ENCODE measurements at regions not wholly inside any gene's neighbourhood (a gene's known extent, or its start where the extent isn't known, plus 50 kb on each side); places are given as distances from the start of the nearest gene placed in this dataset.

DNA sequence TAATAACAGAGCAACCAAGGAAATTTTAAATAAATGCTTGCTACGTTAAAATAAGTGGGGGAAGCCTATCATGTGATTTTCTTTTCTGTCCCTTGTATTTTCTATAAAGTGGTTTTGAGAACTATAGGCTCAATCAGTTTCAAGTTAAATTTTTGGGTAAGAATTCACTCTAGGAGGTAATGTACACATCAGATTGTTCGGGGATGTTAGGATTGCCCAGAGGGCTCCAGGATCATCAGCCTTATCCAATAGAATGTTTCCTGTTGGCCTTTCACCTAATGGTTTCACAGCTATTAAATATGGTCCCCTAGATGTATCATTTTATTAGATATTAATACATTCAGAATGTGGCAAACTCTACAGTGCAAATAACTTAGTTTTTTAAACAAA, 438.4 kb upstream of the NPVF start:
- no peaks in the 10 kb centered on the region for H3K9me3 Mint-ChIP-seq

DNA sequence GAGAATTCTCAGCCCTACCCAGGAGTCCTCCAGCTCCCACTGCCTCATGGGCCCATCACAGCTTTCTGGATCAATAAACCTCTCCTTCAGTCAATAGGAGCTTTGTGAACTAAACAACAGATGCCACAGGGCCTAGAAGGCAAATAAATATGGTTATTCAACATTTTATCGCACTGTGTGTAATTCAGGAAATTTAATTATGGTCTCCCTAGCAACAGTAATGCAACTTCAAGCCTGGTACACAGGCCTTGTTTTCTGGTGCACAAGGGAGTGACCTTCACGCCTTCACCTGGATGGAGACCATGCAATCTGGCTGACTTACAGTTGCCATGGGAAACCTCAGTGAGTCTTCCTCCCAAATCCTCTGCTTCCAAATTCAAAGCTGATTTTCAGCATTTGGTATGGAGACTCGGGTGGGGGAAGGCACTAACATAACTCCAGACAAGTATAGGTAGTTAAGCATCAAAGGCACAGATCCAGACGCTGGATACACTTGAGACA, 441.0 kb upstream of the NPVF start:
- intact Hi-C loops (cut with micrococcal nuclease): no loop called here
- no peak for DNase-seq (ENCODE audit: low spot score)
- H3K4me3 Mint-ChIP-seq: no peak overlapping the region
- H3K27ac Mint-ChIP-seq: no peak overlapping the region
- H3K9me3 Mint-ChIP-seq: no peaks in the 10 kb centered on the region
- H3K27me3 Mint-ChIP-seq (ENCODE audit: insufficient read depth): no peaks in the 10 kb centered on the region
- no peaks in the 10 kb centered on the region for H3K4me1 Mint-ChIP-seq (ENCODE audit: low read depth)
- no peaks in the 10 kb centered on the region for H3K36me3 Mint-ChIP-seq (ENCODE audit: low read depth)

More for the DNA sequence above, 438.4 kb upstream of the NPVF start:
- no peaks in the 10 kb centered on the region for H3K36me3 Mint-ChIP-seq (ENCODE audit: low read depth)
- H3K27me3 Mint-ChIP-seq (ENCODE audit: insufficient read depth): peaks cover 3% of the 10 kb centered on the region
- intact Hi-C loops (cut with micrococcal nuclease): no loop called here
- no peaks in the 10 kb centered on the region for H3K4me1 Mint-ChIP-seq (ENCODE audit: low read depth)
- DNase-seq (ENCODE audit: low spot score): no peak
- H3K27ac Mint-ChIP-seq: no peak overlapping the region
- no peak overlapping the region for H3K4me3 Mint-ChIP-seq

DNA sequence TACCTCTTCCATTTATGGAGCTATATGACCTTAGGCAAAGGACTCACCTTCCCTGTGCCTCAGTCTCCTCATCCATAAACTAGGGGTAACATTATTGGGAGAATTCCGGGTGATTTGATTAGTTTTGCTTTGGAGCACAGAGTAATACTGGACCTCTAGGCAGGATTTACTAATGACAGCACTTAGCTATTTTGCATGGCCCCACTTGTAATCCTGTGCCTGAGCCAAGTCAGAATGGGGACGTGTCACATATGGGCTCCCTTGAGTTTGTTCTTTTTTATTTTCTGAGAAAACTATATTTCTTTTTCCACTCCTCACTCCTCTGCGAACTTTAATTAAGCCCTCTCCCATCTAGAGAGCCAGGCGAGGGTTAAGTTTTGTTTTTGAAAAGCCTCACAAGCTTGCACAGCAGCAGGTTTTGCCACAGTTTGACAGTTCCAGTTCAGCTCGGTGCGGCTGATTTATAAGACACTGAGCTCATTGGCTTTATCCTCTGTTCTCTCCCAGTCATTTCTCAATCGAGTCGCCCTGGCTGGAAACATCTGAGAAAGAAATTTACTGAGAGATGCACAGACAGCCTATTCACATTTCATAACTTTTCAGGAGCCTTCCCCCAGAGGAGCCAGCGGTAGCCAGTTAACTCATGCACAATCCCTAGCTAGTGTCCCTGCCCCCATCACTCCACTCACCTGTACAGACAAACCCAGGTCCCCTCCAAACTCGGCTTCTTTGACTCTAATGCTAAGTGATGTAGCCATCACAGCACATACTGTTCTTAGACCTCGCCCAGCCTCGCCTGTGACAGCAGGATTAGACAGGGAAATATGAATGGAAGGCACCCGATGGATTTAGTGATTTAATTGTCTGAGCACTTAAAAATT, 441.9 kb upstream of the NPVF start:
- Mint-ChIP-seq H3K36me3 (ENCODE audit: low read depth) (no peaks in the 10 kb centered on the region), H3K4me1 (ENCODE audit: low read depth) (no peaks in the 10 kb centered on the region), H3K27me3 (ENCODE audit: insufficient read depth) (no peaks in the 10 kb centered on the region), H3K9me3 (no peaks in the 10 kb centered on the region), H3K4me3 (no peak overlapping the region), H3K27ac (no peak overlapping the region)
- intact Hi-C loops (cut with micrococcal nuclease): no loop called here
- no peak for DNase-seq (ENCODE audit: low spot score)

DNA sequence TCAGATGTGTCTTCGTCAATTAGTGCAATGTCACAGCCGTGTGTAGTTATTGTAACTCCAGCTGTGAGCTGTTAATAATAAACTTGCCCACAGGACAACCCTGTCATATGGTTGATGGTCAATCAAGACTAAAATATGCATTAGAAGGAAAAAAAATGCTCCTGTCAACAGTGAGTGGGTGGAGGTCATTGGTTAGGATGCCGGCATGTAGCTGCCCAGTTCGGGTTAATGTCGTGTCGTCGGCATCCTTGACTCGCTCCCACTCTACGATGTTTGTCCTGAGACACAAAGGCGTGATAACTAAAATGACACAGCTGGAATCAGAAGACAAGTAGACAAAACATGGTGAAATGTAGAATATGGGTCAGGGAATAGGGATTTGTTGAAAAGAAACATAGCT, 442.8 kb upstream of the NPVF start:
- H3K4me3 Mint-ChIP-seq: no peak overlapping the region
- no peaks in the 10 kb centered on the region for H3K4me1 Mint-ChIP-seq (ENCODE audit: low read depth)
- H3K27ac Mint-ChIP-seq: no peak overlapping the region
- no peaks in the 10 kb centered on the region for H3K27me3 Mint-ChIP-seq (ENCODE audit: insufficient read depth)
- no peak for DNase-seq (ENCODE audit: low spot score)
- no peaks in the 10 kb centered on the region for H3K9me3 Mint-ChIP-seq
- no peaks in the 10 kb centered on the region for H3K36me3 Mint-ChIP-seq (ENCODE audit: low read depth)
- intact Hi-C loops (cut with micrococcal nuclease): no loop called here

DNA sequence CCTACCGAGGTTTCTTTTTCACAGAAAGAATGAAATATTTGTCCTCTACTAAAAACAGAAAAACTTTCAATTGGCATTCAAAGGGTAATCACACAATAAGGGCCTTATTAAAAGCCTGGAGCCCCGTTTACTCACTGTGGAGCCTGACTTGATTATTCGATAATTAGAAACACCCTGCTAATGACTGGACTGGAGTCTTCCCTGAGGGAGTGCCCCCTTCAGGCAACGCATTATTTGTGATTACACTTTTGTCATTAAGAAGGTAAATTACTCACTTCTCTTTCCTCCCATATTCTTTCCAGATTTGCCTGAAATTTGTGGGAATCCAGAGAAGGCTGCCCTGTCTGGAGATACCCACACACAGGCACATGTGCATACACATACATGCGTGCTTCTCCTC, 444.2 kb upstream of the NPVF start:
- H3K4me3 Mint-ChIP-seq: no peak overlapping the region
- DNase-seq (ENCODE audit: low spot score): no peak
- H3K4me1 Mint-ChIP-seq (ENCODE audit: low read depth): no peaks in the 10 kb centered on the region
- no peak overlapping the region for H3K27ac Mint-ChIP-seq
- H3K27me3 Mint-ChIP-seq (ENCODE audit: insufficient read depth): no peaks in the 10 kb centered on the region
- H3K9me3 Mint-ChIP-seq: no peaks in the 10 kb centered on the region
- intact Hi-C loops (cut with micrococcal nuclease): no loop called here
- no peaks in the 10 kb centered on the region for H3K36me3 Mint-ChIP-seq (ENCODE audit: low read depth)

DNA sequence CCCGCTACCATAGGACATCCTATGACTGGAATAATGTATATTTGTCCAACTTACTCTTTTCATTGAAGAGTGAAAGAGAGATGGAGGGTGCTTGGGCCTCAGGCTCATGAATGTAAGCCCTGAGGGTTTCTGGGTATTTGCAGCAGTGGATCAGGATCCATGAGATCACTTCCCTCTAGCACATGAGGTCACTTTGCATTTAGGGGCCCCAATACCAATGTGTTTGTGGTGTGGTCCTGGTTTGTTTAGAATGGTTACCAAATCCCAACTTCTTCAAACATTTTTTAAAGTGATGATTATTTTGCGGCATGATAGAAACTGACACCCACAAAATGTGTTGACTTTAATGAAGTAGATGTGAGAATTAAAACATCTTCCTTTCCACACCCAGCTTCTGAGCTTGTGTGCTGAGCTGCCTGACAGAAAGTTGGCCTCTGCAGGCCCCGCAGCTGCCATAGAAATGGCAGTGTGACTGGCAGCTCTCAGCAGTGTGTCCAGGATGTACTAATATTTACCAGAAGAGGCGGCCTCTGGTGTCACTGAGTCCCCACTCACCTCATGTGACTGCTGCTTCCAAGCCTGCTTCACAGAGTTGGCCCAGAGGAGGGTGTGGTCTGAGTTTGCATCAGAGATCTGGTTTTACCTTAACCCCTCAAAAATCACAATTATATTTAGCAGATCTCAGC, 447.6 kb upstream of the NPVF start:
- Mint-ChIP-seq H3K4me3 (no peak overlapping the region), H3K27me3 (ENCODE audit: insufficient read depth) (no peaks in the 10 kb centered on the region), H3K9me3 (no peaks in the 10 kb centered on the region), H3K27ac (no peak overlapping the region), H3K36me3 (ENCODE audit: low read depth) (no peaks in the 10 kb centered on the region), H3K4me1 (ENCODE audit: low read depth) (no peaks in the 10 kb centered on the region)
- no peak for DNase-seq (ENCODE audit: low spot score)
- intact Hi-C loops (cut with micrococcal nuclease): no loop called here

DNA sequence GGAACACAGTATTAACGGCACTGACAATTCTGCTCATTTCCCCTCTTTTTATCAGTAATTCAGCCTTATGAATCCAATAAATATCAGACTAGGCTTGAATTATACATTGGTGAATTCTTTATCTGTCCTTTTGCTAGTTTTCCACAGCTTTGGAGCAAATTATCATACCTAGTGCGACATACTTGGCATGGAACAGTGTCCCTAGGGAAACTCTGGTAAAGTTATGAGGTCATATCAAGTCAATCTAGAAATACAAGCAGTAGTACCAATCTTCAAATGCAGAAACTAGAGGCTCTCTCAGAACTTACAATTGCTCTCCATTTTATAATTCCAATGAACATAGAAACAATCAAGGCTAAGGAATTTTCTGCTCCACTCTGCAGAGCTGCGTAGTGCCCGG, 449.3 kb upstream of the NPVF start:
- Mint-ChIP-seq H3K4me1 (ENCODE audit: low read depth) (no peaks in the 10 kb centered on the region), H3K36me3 (ENCODE audit: low read depth) (no peaks in the 10 kb centered on the region), H3K27me3 (ENCODE audit: insufficient read depth) (peaks cover 5% of the 10 kb centered on the region), H3K4me3 (no peak overlapping the region), H3K9me3 (no peaks in the 10 kb centered on the region), H3K27ac (no peak overlapping the region)
- intact Hi-C loops (cut with micrococcal nuclease): no loop called here
- DNase-seq (ENCODE audit: low spot score): no peak

DNA sequence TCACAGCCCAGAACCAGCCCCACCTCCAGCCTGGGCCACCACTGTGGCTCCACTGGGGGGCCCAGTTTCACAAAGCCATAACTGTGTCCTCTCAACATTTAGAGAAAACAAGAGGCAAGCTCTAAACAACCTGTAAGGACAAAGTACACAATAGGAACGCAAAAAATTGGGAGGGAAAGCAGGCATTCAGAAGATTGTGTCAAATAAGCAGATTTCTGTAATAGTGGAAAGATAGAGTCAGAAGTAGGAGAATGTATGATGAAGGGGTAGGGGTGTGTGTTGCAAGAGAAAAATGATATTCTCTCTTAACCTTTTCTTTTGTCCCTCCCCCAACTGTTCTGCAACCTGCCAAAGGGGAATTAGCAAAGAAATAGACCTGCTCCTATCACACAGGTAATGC, 449.9 kb upstream of the NPVF start:
- Mint-ChIP-seq H3K36me3 (ENCODE audit: low read depth) (no peaks in the 10 kb centered on the region), H3K27me3 (ENCODE audit: insufficient read depth) (peaks cover 5% of the 10 kb centered on the region), H3K4me3 (no peak overlapping the region), H3K27ac (no peak overlapping the region), H3K9me3 (no peaks in the 10 kb centered on the region), H3K4me1 (ENCODE audit: low read depth) (no peaks in the 10 kb centered on the region)
- no peak for DNase-seq (ENCODE audit: low spot score)
- intact Hi-C loops (cut with micrococcal nuclease): no loop called here

DNA sequence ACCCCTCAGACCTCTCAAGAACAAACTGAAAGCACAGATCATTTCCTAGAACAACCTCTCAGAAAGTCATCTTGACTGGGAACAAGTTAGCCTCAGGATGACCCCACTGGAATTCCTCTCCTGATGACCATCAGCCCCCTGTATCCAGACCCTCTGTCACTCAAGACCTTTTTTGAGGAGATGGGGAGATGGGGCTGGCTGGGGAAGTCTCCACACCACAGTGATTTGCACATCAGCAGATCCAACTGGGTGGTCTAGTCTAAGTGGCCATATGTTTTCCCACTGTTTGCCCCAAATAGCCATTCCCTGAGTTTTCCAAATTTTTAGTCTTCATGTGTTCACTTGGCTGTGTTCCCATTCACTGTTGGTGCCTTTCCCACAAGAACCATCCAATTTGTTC, 452.4 kb upstream of the NPVF start:
- intact Hi-C loops (cut with micrococcal nuclease): no loop called here
- H3K36me3 Mint-ChIP-seq (ENCODE audit: low read depth): no peaks in the 10 kb centered on the region
- no peak for DNase-seq (ENCODE audit: low spot score)
- H3K27me3 Mint-ChIP-seq (ENCODE audit: insufficient read depth): peaks cover 5% of the 10 kb centered on the region
- no peak overlapping the region for H3K4me3 Mint-ChIP-seq
- no peaks in the 10 kb centered on the region for H3K9me3 Mint-ChIP-seq
- H3K27ac Mint-ChIP-seq: no peak overlapping the region
- H3K4me1 Mint-ChIP-seq (ENCODE audit: low read depth): peaks cover 9% of the 10 kb centered on the region

DNA sequence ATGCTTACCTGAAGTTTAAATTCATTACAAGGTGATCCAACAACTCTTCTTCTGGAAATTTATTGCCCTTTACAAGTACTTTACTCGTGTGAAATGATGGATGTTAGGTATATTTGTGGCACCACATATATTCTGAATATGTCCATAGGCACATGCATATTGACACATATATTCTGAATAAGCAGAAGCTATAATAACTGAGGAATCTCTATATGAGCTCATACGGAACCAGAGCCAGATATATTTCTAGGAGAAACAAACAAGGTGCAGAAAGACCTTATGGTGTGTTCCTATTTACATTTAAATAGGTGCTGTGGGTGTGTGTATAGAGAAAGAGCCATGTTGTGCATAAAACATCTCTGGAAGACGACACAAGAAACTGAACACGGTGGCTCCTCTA, 456.1 kb upstream of the NPVF start:
- Mint-ChIP-seq H3K4me3 (no peak overlapping the region), H3K27ac (no peak overlapping the region), H3K4me1 (ENCODE audit: low read depth) (peaks cover 9% of the 10 kb centered on the region)

DNA sequence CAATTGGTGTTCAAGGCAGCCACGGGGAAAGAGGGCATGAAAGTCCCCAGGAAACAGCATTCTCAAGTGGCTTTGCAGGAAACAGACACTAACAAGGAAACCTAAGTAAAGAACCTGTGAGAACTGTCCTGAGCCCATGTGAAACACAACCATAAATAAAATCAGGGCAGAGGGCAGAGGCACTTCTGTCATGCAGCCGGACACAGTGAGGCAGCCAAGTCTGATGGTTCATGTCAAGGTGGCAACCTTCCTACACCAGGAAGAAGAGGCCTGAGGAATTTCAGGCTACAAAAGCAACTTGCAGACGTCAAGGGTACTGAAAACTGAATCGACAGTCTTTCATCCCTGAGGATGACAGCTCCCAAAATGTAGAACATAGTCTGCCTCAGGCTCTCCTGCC, 458.2 kb upstream of the NPVF start:
- no peaks in the 10 kb centered on the region for H3K36me3 Mint-ChIP-seq (ENCODE audit: low read depth)

More for the DNA sequence above, 456.1 kb upstream of the NPVF start:
- no peak for DNase-seq (ENCODE audit: low spot score)
- H3K27me3 Mint-ChIP-seq (ENCODE audit: insufficient read depth): peaks cover 7% of the 10 kb centered on the region
- intact Hi-C loops (cut with micrococcal nuclease): no loop called here
- no peaks in the 10 kb centered on the region for H3K36me3 Mint-ChIP-seq (ENCODE audit: low read depth)
- H3K9me3 Mint-ChIP-seq: no peaks in the 10 kb centered on the region

DNA sequence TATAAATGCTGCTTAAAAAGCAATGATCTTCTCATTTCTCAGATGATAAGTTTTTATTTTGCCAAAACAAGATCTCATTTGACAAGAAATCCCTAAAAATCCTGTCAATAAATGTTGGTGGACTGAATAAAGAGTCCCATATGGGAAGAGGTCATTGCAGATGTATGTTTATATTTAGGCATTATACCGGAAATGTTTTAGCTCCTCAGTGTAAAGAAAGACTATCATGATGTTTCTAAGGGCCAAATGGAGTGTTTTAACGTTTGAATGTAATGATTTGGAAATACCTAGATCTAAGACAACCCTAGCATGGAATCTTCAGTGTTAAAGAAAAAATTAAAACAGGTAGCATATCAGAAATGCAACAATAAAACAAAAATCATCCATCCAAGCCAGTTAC, 457.8 kb upstream of the NFE2L3 start:
- H3K9me3 Mint-ChIP-seq: no peaks in the 10 kb centered on the region
- peaks cover 20% of the 10 kb centered on the region for H3K27me3 Mint-ChIP-seq (ENCODE audit: insufficient read depth)
- no peak overlapping the region for H3K4me3 Mint-ChIP-seq
- DNase-seq (ENCODE audit: low spot score): no peak
- H3K36me3 Mint-ChIP-seq (ENCODE audit: low read depth): no peaks in the 10 kb centered on the region
- H3K27ac Mint-ChIP-seq: no peak overlapping the region
- intact Hi-C loops (cut with micrococcal nuclease): no loop called here
- no peaks in the 10 kb centered on the region for H3K4me1 Mint-ChIP-seq (ENCODE audit: low read depth)

More for the DNA sequence above, 458.2 kb upstream of the NPVF start:
- intact Hi-C loops (cut with micrococcal nuclease): no loop called here
- Mint-ChIP-seq H3K27me3 (ENCODE audit: insufficient read depth) (peaks cover 7% of the 10 kb centered on the region), H3K9me3 (no peaks in the 10 kb centered on the region), H3K27ac (no peak overlapping the region), H3K4me1 (ENCODE audit: low read depth) (peaks cover 9% of the 10 kb centered on the region), H3K4me3 (no peak overlapping the region)
- DNase-seq (ENCODE audit: low spot score): no peak

DNA sequence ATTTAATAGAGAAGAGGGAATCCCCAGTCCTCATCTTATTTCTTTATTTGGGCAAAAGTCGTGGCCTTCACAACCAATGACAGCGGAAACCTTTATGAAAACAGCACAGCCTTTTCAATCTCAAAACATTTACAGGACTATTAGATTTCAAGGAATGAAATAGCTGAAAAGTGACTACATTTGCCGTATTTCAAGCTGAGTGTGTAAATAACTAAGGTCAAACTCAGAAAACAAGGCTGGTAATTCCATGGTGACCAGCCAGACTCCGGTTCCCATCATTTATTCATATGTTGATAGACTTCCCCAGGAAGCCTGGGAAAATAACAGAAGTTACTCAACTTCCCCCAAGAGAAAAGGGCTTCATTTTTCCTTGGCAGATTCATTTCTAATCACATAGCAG, 457.3 kb upstream of the NFE2L3 start:
- no peaks in the 10 kb centered on the region for H3K9me3 Mint-ChIP-seq
- no peak for DNase-seq (ENCODE audit: low spot score)
- H3K4me3 Mint-ChIP-seq: no peak overlapping the region
- H3K4me1 Mint-ChIP-seq (ENCODE audit: low read depth): no peaks in the 10 kb centered on the region
- no peaks in the 10 kb centered on the region for H3K36me3 Mint-ChIP-seq (ENCODE audit: low read depth)
- H3K27me3 Mint-ChIP-seq (ENCODE audit: insufficient read depth): peaks cover 20% of the 10 kb centered on the region
- intact Hi-C loops (cut with micrococcal nuclease): no loop called here
- H3K27ac Mint-ChIP-seq: no peak overlapping the region
